T-helper 17 cell (primary cell): ENCODE measurements at regions not wholly inside any gene's neighbourhood (a gene's known extent, or its start where the extent isn't known, plus 50 kb on each side); places are given as distances from the start of the nearest gene placed in this dataset.
"Not testable (repeated sequence)": the region's sequence is repeated elsewhere in the genome, so short reads cannot be mapped to it uniquely, and the experiment has no call there.

Experiments used
- ATAC-seq: fragments of 150-1000 bp; cut with Tn5 transposase; 2 replicates; pipeline ENCODE4 v1.10.0; 2021; ENCODE audit warnings: mild to moderate bottlenecking, moderate library complexity
- DNase-seq, 3 donors: peaks; one replicate each; pipeline versions ENCODE4 v3.0.0 to v3.0.0-alpha.2; 2020 to 2021
- H3K9me3 ChIP-seq: one replicate; pipeline ENCODE4 v1.7.0; 2013; ENCODE audit warnings: low read length, mild to moderate bottlenecking; ENCODE audit not compliant: control insufficient read depth, poor library complexity, severe bottlenecking
- H3K27ac Mint-ChIP-seq: one replicate; pipeline ENCODE4 v1.8.0; 2022; ENCODE audit warnings: mild to moderate bottlenecking, moderate library complexity, mixed read lengths
- H3K27me3 Mint-ChIP-seq: one replicate; pipeline ENCODE4 v1.8.0; 2022; ENCODE audit warnings: mixed read lengths
- H3K36me3 Mint-ChIP-seq: one replicate; pipeline ENCODE4 v1.8.0; 2022; ENCODE audit warnings: low read depth, mixed read lengths
- H3K4me1 Mint-ChIP-seq: one replicate; pipeline ENCODE4 v1.8.0; 2022; ENCODE audit warnings: mild to moderate bottlenecking, mixed read lengths
- H3K4me3 Mint-ChIP-seq: one replicate; pipeline ENCODE4 v1.8.0; 2022; ENCODE audit warnings: mild to moderate bottlenecking, moderate library complexity, mixed read lengths

DNA sequence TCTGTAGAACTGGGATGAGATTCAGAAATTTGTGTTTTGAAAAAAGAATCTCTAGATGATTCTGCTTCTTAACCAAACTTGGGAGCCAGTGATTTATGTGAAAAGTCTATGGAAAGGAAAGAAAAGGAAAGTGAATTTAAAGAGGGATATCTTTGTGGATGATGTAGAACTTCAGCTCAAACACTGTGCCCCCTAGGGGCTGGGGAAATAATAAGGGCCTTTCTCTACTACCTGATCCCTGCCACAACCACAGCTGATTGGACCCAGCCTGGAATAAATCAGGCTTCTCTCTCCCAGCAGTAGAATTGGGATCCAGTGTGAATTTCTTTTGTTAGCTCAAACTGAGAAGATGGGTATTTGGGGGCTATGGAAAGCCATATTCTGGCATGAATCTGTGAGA lies 155.0 kb downstream of the PRELID2 start:
- Mint-ChIP-seq H3K27me3 (peaks cover 5% of the 10 kb centered on the region), H3K27ac (no peak overlapping the region), H3K4me3 (no peak overlapping the region), H3K4me1 (peaks cover 2% of the 10 kb centered on the region), H3K36me3 (no peaks in the 10 kb centered on the region)
- ATAC-seq (no peak), DNase-seq (no peak)
- H3K9me3 ChIP-seq, result no peaks in the 10 kb centered on the region

DNA sequence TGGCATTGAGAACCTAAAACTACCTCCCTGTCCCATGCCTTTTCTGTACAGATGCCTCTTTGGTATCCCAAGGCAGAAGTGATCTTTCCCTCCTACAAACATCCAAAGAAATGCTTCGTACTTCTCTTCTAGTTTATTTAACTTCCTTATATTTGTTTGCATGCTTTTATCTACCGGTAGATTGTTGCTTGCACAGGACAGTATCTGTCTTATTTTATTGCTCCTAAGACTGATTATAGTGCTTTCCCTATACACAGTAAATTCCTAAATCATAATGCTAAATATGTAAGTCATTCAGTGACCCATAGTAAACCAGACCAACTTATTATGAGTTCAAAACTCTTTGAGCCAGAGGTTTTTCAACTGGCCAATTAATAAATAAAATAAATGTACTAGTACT lies 156.9 kb downstream of the PRELID2 start:
- Mint-ChIP-seq H3K27ac (no peak overlapping the region), H3K27me3 (peaks cover 5% of the 10 kb centered on the region), H3K4me1 (peaks cover 2% of the 10 kb centered on the region), H3K36me3 (no peaks in the 10 kb centered on the region), H3K4me3 (no peak overlapping the region)
- no peak for DNase-seq
- H3K9me3 ChIP-seq, result no peaks in the 10 kb centered on the region
- no peak for ATAC-seq

DNA sequence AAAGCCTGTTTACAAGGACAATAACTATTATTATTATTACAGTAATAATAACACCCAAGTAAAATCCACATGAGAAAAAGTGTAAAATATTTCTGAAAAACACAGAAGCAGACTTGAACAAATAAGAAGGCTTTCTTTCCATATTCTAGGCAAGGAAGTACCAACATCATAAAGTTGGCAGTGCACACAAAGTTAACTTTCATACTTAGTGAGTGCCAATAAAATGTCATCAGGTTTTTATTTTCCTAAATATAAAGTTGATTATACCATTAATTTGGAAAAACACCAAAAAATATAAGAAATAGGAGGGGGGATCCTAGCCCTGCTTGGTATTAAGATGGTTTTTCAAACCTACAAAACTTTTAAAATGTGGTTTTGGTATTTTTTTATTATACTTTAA lies 161.4 kb downstream of the PRELID2 start:
- H3K9me3 ChIP-seq, result no peaks in the 10 kb centered on the region
- Mint-ChIP-seq H3K27ac (no peak overlapping the region), H3K36me3 (no peaks in the 10 kb centered on the region), H3K27me3 (no peaks in the 10 kb centered on the region), H3K4me1 (no peaks in the 10 kb centered on the region), H3K4me3 (no peak overlapping the region)
- DNase-seq (no peak), ATAC-seq (no peak)

DNA sequence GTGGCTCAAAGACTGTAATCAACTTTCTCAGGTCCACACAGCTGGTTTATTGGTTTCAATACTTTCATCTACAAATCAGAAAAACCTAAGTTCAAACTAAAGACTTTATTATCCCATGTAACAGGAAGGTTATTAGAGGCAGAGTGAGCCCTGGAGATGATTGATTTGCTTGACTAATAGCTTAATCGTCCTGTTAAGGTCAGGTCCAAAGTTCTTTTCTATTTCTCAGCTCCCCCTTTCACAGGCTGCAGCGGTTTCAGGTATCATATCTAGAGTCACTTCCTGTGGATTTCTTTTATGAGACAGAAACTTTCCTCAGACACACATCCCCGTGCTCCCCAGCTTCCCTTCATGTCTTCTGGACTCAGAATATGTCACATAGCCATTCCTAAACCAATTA lies 166.4 kb downstream of the PRELID2 start:
- DNase-seq (no peak), ATAC-seq (no peak)
- Mint-ChIP-seq H3K27me3 (peaks cover 4% of the 10 kb centered on the region), H3K27ac (no peak overlapping the region), H3K36me3 (no peaks in the 10 kb centered on the region), H3K4me1 (no peaks in the 10 kb centered on the region), H3K4me3 (no peak overlapping the region)
- H3K9me3 ChIP-seq, result no peaks in the 10 kb centered on the region

DNA sequence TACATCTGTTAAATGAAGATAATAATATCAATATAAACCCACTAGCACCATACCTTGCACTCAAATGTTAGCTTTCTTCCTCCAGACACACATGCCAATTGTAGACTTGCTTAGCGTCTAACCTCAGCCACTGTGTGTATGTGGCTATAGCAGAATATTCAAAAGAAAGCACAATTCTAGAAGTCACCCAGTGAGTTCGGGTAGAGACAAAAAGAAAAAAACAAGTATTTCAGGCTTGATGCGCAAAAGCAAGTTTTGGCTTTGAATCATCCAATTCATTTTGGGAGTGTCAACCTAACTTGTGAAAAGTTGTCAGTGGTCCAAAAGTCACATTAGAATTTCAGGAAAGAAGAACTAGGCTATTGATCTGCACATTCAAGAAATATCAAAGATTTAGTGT lies 167.4 kb downstream of the PRELID2 start:
- Mint-ChIP-seq H3K27ac (no peak overlapping the region), H3K4me1 (no peaks in the 10 kb centered on the region), H3K36me3 (no peaks in the 10 kb centered on the region), H3K4me3 (no peak overlapping the region), H3K27me3 (peaks cover 4% of the 10 kb centered on the region)
- DNase-seq, result no peak
- H3K9me3 ChIP-seq, result no peaks in the 10 kb centered on the region
- no peak for ATAC-seq

DNA sequence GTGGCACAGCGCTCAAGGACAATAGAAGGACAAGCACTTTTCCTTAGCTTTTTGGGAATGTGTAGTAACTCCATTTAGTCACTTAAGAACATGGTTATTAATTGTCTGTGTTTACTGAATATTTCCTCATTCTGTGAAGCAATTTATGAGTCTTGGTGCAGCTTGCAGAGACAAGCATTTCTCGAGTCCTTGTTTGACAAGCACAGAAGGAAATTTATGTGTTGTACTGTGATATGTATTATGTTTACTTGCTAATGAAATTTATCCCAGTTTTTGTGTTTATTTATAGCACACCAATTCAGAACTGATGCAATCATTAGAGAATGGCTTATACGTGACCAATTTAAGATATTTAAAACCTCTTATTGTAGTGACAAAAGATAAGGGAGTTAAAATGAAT lies 168.6 kb downstream of the PRELID2 start:
- ATAC-seq (no peak), DNase-seq (no peak)
- peaks cover 4% of the 10 kb centered on the region for H3K27me3 Mint-ChIP-seq
- no peaks in the 10 kb centered on the region for H3K36me3 Mint-ChIP-seq
- H3K4me1 Mint-ChIP-seq, result no peaks in the 10 kb centered on the region
- H3K27ac Mint-ChIP-seq, result no peak overlapping the region
- no peak overlapping the region for H3K4me3 Mint-ChIP-seq
- H3K9me3 ChIP-seq, result no peaks in the 10 kb centered on the region

DNA sequence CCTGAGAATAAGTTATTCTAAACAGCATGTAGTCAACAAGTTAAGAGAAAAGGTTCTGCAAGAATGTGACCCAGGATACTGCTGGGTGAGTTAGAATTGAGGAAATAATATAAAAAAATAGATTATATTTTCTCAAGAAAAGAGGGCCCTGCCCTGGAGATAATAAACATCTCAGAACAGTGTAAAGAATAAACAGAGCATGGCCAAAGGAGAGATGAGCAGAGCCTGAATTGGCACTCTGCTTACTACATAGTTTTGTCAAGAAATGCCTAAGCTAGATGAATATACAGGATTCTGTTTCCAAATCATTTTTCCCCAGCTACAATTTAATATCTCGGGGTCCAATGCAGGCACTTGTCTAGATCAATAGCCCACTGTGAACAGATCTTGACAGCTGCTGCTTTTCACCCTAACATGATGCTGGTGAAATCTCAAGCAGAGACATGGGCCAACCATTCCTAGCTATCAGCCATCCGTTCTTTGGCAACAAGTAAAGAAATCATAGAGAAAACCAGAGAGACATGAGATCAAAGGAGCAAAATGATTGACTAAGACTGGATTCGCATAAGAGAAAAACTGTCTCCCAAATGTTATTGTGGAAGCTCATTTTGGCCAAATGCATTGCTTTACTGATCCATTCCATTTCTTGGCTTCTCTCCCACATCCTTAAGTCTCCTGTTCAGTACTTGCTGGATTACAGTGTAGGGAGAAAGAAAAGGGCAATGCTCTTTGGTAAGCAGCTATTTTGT lies 173.2 kb downstream of the PRELID2 start:
- DNase-seq (no peak), ATAC-seq (no peak)
- Mint-ChIP-seq H3K4me3 (no peak overlapping the region), H3K27me3 (peaks cover 4% of the 10 kb centered on the region), H3K27ac (no peak overlapping the region), H3K36me3 (no peaks in the 10 kb centered on the region), H3K4me1 (no peaks in the 10 kb centered on the region)
- no peaks in the 10 kb centered on the region for H3K9me3 ChIP-seq

DNA sequence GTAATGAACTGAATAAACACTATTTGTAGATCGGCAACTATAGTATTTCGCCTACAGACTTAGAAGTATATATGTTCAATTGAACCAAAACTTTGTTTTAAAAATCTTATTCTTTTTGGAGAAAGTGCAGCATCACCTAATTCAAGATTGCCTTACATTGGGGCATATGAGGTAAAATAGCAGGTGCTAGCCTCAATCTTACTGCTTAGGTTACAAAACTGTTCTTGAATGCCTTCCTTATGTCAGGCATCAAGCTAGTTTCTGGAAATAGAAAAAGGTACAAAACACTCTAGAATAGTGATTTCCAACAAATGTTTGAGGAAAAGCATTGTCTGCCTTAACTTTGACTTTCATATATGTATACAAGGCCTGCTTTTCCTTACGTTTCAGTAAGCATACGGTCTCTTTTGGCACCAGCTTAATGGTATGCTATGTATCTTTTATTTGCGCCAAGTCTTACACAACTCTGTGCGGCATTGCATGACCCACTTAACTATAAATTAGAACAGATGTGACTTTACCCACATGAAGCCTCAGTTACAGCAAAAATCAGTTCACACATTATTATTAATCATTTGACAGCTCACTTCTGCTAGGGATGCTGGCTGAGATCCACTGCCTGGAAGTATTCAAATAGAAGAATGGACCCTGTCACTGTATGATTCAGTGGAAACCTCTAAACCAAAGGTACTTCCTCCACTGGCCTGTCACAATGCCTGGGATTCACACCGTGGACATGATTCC lies 174.1 kb downstream of the PRELID2 start:
- Mint-ChIP-seq H3K4me1 (no peaks in the 10 kb centered on the region), H3K27me3 (peaks cover 4% of the 10 kb centered on the region), H3K36me3 (no peaks in the 10 kb centered on the region), H3K4me3 (no peak overlapping the region), H3K27ac (no peak overlapping the region)
- DNase-seq (no peak), ATAC-seq (no peak)
- H3K9me3 ChIP-seq, result no peaks in the 10 kb centered on the region

DNA sequence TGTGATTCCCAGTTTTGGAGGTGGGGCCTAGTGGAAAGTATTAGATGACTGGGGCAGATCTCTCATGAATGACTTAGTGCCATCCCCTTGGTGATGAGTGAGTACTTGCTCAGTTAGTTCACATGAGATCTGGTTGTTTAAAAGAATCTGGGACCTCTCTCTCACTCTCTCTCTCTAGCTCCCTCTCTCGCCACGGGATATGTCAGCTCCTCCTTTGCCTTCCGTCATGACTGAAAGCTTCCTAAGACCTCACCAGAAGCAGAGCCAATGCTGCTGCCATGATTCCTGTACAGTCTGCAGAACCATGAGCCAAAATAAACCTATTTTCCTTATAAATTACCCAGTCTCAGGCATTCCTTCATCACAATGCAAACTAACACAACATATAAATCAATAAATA lies 176.7 kb downstream of the PRELID2 start:
- DNase-seq, result no peak
- no peaks in the 10 kb centered on the region for H3K9me3 ChIP-seq
- Mint-ChIP-seq H3K4me1 (no peaks in the 10 kb centered on the region), H3K36me3 (no peaks in the 10 kb centered on the region), H3K4me3 (no peak overlapping the region), H3K27me3 (no peaks in the 10 kb centered on the region), H3K27ac (no peak overlapping the region)
- no peak for ATAC-seq

DNA sequence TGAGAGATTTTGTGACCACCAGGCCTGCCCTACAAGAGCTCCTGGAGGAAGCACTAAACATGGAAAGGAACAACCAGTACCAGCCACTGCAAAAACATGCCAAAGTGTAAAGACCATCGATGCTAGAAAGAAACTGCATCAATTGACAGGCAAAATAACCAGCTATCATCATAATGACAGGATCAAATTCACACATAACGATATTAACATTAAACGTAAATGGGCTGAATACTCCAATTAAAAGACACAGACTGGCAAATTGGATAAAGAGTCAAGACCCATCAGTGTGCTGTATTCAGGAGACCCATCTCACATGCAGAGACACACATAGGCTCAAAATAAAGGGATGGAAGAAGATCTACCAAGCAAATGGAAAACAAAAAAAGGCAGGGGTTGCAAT lies 182.4 kb downstream of the PRELID2 start:
- not testable (repeated sequence) for ATAC-seq, H3K27me3 Mint-ChIP-seq, H3K9me3 ChIP-seq, H3K36me3 Mint-ChIP-seq, H3K4me3 Mint-ChIP-seq, H3K27ac Mint-ChIP-seq, DNase-seq, H3K4me1 Mint-ChIP-seq

DNA sequence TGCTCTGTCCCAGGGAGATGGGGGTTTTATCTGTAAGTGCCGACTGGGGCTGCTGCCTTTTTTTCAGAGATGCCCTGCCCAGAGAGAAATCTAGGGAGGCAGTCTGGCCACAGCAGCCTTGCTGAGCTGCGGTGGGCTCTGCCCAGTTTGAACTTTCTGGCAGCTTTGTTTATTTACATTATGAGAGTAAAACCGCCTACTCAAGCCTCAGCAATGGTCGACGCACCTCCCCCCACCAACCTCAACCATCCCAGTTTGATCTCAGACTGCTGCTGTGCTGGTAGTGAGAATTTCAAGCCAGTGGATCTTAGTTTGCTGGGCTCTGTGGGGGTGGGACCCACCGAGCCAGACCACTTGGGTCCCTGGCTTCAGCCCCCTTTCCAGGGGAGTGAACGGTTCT lies 188.0 kb downstream of the PRELID2 start:
- ATAC-seq, DNase-seq, H3K4me3 Mint-ChIP-seq, H3K36me3 Mint-ChIP-seq, H3K9me3 ChIP-seq, H3K4me1 Mint-ChIP-seq, H3K27me3 Mint-ChIP-seq, H3K27ac Mint-ChIP-seq: not testable (repeated sequence)

DNA sequence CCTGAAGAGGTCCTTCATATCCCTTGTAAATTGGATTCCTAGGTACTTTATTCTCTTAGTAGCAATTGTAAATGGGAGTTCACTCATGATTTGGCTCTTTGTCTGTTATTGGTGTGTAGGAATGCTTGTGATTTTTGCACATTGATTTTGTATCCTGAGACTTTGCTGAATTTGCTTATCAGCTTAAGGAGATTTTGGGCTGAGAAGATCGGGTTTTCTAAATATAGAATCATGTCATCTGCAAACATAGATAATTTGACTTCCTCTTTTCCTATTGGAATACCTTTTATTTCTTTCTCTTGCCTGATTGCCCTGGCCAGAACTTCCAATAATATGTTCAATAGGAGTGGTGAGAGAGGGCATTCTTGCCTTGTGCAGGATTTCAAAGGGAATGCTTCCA lies 191.9 kb downstream of the PRELID2 start:
- not testable (repeated sequence) for H3K36me3 Mint-ChIP-seq, DNase-seq, H3K4me3 Mint-ChIP-seq, H3K27ac Mint-ChIP-seq, H3K4me1 Mint-ChIP-seq, ATAC-seq, H3K9me3 ChIP-seq, H3K27me3 Mint-ChIP-seq

DNA sequence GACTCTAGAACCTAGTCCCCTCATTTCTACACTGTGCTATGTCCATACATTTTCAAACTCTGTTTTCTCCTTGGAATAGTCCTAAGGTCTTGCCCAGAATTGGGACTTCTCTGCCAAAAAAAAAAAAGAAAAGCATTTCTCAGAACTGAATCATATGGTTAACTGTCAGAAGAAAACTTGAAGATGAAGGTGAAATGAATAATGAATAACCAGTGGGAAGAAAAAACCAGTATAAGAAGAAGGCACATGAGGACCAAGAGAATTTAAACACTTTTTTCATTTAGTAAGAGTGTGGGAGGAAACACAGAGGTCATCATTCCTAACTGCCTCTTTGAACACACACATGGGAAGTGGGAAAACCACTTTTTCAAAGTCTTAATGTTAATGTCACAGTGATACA lies 197.7 kb downstream of the PRELID2 start:
- no peak overlapping the region for H3K4me3 Mint-ChIP-seq
- H3K27ac Mint-ChIP-seq, result no peak overlapping the region
- no peaks in the 10 kb centered on the region for H3K27me3 Mint-ChIP-seq
- ATAC-seq, result no peak
- no peaks in the 10 kb centered on the region for H3K36me3 Mint-ChIP-seq
- H3K4me1 Mint-ChIP-seq, result no peaks in the 10 kb centered on the region
- DNase-seq, result no peak
- no peaks in the 10 kb centered on the region for H3K9me3 ChIP-seq

DNA sequence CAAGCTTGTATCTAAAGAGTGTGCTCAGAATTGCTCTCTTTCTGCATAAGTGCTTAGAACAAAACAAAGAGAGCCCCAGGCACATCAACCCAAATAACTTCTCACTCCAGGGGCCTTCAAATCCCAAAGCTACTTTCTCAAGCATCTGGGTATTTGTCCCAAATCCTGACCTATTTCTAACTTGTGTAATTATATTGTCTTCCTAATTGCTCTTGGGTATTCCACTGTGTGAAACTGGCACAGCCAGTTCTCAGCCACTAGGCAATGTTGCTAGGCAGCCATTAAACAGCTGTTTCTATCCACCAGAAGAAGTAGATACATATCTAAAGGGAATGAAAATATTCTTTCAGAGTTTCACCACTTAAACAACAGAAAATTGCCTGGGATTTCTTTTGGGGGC lies 198.8 kb downstream of the PRELID2 start:
- H3K27me3 Mint-ChIP-seq, result no peaks in the 10 kb centered on the region
- ATAC-seq, result no peak
- H3K27ac Mint-ChIP-seq, result no peak overlapping the region
- H3K4me1 Mint-ChIP-seq, result no peaks in the 10 kb centered on the region
- DNase-seq, result no peak
- H3K9me3 ChIP-seq, result no peaks in the 10 kb centered on the region
- no peaks in the 10 kb centered on the region for H3K36me3 Mint-ChIP-seq
- no peak overlapping the region for H3K4me3 Mint-ChIP-seq
